HPDE6-E6E7 (cell line): ENCODE measurements at regions not wholly inside any gene's neighbourhood (a gene's known extent, or its start where the extent isn't known, plus 50 kb on each side); places are given as distances from the start of the nearest gene placed in this dataset.
A peak's percentile ranks its signal among the peaks of the same experiment; 100 is the strongest.
"Not testable (repeated sequence)": the region's sequence is repeated elsewhere in the genome, so short reads cannot be mapped to it uniquely, and the experiment has no call there.

ENCODE experiments used
- DNase-seq: peaks from one replicate; pipeline ENCODE4 v3.0.0; 2011; ENCODE audit warnings: missing footprints; ENCODE audit errors: extremely low spot score

GRCh38 chr6:92161953-92162352 is 1257.4 kb downstream of the EPHA7 start:
- DNase-seq, result no peak

DNA sequence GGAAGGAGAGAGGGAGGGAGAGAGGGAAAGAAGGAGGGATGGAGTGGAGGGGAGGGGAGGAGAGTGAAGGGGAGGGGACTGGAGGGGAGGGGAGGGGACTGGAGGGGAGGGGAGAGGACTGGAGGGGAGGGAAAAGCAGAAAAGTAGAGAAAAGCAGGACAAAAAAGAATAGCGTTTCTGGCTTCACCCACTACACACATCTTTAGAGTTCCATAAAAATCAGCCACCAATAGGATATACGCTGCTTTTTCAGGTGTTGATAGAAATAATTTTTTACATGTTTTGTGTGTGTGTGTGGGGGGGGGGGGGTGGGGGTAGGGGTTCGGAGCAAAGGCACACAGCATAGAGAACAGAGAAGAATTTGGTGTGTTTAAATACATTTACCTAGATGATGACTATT is 1259.1 kb downstream of the EPHA7 start:
- no peak for DNase-seq

GRCh38 chr6:92159046-92159445 is 1260.3 kb downstream of the EPHA7 start:
- no peak for DNase-seq

DNA sequence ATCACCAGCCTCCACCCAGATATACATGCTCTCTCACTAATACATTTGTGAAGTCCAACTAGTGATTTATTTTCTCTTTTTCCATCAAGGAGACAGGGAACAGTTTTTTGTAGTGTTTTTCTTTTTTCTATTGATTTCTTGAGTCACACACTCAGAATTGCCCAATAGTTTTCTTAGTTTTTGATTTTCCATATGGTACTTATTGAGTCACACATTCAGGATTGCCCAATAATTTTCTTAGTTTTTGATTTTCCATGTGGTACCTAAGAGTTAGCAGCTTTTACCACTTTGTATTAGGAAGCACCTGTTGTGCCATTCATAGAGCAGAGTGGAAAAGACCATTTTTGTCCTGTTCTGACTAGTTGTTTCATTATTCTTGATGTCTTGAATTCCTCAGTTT is 1268.8 kb downstream of the EPHA7 start:
- no peak for DNase-seq

- DNase-seq, result no peak
These were observed 1272.1 kb downstream of the EPHA7 start for GRCh38 chr6:92147246-92147645.

DNA sequence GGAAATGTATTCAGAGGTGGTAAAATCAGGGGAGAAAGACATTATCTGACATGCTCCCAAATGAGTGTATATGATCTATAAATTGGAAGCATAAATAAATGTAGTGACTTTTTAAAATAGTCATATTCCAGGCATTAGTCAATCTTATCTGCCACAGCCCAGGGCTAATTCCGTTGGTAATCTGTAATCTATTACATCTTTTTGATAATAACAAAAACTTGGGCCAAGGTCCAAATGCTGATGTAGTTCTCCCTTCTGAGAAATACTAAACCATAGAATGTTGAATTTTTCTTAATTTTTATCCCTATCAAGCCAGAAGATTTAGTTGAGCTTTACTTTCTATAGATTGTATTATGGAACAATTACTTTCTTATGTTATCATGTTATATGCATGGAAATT is 1279.8 kb downstream of the EPHA7 start:
- no peak for DNase-seq

DNA sequence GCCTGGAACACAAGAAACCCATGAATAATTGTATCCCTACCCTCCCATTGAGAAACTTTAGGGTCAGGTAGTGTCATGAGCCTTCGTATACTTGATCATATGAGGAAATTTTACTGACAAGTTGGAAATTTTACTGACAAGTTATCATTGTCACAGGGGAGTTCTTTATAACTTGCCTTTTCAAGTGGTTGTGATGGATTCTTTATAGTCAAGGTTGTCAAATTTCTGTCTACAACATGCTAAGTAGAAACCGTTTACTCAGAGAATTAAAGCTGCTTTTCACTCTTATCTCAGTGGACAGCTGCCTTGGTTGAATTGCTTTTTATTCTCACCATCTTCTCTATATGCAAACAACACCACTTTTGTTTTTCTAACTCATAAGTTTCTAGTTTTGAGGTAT is 1286.4 kb downstream of the EPHA7 start:
- DNase-seq, result no peak

GRCh38 chr6:92132457-92132856 is 1286.9 kb downstream of the EPHA7 start:
- DNase-seq, result peak; percentile 14

DNA sequence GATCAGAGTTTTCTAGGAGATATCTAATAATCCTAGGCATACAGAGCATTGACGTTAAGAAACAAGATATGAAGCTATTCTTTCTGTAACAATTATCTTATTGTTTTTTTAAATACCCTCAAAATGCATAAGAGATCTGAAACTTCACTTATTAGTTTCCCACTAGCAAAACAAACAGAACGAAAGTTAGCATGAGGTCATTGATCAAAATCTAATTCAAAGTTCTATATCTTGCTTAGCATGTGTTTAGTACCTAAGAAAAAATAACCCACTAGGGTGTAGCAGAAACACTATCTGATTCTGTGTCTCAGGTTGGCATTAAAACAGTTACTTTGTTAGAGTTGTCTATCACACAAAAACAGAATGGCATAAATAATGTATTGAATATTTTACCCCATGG is 1288.4 kb downstream of the EPHA7 start:
- no peak for DNase-seq

DNA sequence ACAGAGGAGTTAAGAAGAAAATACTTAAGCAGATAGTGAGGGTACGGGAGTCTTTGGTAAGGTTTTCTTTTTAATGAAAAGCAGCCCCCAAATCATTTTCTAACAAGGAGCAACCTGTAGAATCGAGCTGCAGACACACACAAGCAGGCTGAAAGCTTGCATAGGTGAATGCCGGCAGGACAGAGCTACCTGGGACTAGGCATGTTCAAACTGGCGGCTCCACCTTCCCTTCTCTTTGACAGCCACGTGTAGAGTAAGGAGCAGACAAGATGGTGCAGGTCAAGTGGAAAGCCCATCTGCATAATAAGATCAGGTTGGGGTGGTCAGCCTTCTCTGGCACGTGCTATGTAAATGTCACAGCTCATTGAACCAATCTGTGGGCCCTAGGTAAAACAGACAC is 1292.4 kb downstream of the EPHA7 start:
- no peak for DNase-seq

DNA sequence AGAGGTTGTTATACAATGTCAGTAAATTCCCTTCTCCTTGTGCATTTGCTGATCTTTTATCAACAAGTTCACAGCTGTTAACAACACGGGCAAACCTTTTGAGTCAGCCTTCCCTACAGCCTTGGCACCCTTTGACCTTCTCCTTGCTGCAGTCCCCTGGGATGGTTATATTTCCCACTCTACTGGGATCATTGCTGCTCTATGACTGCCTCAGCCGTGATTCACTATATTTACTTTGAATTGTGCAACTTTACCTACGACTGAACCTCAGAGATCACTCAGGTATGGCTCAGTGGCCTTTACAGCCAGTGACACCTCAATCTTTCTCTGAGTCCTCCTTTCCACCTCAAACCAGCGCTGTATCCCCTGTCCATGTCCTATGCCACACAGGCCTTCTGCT is 1293.3 kb downstream of the EPHA7 start:
- peak; percentile 60 for DNase-seq

GRCh38 chr6:92125681-92126080 is 1293.7 kb downstream of the EPHA7 start:
- DNase-seq, result no peak

DNA sequence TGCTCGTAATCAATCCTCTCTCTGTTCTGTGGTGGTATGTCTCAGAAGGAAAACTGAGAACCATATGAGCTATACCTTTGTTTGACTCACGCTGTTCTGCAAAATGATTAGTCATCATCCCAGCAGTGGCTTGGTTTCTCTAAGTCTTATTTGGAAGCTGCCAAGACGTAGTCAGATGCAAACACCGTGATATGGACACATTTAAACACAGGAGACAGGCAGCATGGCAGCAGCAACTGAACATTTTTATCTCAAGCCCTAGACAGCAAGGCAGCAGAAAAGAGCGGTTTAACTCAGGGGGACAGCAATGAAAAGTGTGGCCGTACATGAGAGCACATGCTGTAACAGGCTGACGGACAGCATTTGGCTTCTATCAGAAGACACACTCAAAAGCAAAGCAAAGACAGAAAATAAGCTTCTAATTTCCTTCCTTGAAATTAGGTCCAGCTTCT is 1295.1 kb downstream of the EPHA7 start:
- peak; percentile 41 for DNase-seq

DNA sequence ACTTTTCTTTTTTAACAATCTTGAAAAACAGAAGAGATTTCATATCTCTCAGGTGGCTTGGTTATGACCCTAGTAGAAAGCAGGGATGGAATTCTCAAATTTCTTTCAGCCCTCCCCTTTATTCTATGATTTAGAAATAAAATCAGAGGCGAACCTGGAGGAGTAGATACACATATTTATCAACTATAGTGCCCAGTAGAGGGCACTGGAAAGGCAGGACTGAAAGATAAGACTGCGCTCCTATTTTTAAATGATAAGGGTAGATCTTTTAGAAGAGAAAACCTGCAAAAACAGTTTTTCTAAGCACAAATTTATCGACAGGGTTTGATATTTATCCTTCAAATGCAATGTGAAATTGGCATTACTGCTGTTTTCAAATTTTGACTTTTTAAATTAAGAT is 1296.6 kb downstream of the EPHA7 start:
- no peak for DNase-seq

GRCh38 chr6:92121228-92121627 is 1298.1 kb downstream of the EPHA7 start:
- no peak for DNase-seq

DNA sequence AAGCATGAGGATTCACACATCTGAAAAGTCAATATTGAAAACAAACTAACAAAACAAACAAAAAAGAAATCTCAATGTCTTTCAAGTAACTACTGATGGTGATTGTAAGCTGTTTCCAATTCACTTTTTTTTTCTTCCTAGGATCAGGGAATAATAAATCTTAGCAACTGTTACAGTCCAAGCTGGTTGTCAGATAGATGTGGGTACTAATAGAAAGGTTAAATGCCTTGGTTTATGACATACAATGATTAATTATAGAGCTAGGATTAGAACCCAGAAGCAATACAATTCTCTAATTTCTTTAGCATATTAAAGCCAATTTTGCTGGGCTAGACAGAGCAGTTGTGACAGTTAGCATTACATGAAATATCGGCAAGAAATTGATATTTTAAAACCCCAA is 1301.6 kb downstream of the EPHA7 start:
- no peak for DNase-seq

DNA sequence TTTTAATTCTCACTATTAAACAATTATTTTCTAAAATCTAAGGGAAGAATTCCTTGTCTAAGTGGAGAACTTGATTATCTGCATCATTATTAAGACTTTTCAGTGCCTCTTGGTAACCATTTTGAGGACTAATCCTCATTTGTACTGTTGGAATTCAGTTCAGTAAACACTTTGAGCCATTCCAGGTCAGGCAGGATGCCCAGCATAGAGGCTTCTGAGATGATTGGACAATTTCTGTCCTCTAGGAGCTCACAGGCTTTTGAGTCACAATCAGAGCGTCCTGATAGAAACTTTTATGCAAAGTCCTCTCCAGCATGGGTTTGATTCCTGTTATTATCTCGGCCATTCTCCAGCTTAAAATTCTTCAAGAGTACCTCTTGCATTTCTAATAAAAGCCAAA is 1304.6 kb downstream of the EPHA7 start:
- DNase-seq, result no peak

DNA sequence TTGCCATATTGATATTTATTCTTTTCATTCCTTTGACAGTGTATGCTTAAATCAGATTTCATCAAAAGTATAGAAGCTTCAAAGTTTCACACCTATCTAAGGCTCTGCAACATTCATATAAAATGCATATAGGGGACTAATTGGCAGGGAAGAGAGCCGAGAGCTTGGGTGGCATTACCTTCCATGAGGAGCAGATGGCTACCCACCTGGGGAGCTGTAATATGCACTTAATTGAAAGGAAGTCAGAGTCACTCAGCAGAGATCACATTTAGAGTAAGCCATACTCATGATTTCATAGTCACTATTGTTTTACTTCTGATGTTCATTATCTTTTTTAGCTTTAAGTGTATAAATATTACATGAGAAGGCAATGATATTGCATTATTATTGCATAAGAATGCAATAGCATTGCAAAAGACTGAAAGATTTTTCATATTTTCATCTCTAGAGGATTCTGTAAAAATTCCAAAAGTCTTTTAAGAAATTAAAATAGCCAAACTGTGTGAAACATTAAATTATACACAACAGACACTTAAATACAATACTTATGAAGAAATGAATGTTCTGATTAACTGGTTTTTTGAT is 1305.2 kb downstream of the EPHA7 start:
- DNase-seq, result no peak

- no peak for DNase-seq
These were observed 1308.0 kb downstream of the EPHA7 start for GRCh38 chr6:92111386-92111785.

DNA sequence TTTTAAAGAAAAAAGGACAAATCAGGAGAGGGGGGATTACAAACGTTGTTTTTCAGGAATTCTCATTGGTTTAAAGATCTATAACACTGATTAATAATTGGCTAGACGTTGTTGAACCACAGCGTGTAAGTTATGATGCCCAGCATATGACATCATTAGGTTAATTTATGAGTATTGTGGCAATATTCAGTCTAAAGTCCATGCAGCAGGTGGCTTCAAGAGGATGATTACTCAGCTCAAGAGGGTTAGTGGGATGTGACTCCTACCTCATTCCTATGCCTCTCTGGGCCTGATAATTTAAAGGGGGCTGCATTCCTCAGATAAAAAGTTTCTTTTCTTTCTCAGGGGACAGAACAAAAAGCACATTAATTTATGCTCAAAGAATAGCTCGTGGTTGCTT is 1309.0 kb downstream of the EPHA7 start:
- DNase-seq, result no peak

DNA sequence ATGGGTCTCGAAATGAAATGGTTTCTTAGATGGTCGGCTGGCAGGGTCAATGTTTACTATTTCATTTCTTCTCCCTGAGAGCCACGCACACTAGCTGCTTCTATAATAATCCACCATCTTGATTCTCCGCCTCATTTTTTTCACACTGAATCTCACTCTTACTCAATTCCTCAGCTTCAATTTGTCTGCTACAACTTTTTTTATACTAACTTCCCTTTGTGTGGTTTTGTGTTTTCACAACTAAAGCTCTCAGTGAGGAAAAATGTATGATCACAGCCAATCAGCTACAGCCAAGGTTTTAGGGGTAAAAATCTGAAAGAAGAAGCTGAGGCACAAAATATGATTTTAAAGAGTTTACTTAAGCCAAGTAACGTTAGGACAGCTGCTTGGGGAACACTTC is 1309.4 kb downstream of the EPHA7 start:
- no peak for DNase-seq

- DNase-seq, result no peak
These were observed 1310.1 kb downstream of the EPHA7 start for GRCh38 chr6:92109256-92109655.

DNA sequence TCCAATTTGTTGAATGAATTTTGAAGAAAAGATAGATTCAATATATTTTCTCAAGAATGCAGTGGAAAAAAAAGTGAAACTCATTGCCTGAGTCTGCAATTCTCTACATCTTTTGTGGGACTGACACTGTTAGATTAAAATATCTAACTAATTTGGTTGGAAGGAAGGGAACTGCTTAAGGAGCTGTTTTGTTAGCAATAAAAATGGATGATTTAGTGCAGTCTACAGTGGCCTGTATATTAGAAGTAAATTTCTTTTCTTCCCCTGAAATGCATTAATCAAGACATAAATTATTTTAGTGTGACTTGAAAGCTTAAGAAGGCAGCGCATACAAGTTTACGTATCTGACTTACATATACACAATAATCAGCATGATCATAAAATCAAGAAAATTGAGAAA is 1332.6 kb downstream of the EPHA7 start:
- DNase-seq, result no peak

DNA sequence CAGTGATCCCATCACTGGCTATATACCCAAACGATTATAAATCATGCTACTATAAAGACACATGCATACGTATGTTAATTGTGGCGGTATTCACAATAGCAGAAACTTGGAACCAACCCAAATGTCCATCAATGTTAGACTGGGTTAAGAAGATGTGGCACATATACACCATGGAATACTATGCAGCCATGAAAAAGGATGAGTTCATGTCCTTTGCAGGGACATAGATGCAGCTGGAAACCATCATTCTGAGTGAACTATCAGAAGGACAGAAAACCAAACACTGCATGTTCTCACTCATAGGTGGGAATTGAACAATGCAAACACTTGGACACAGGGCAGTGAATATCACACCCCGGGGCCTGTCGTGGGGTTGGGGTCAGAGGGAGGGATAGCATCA is 1335.4 kb downstream of the EPHA7 start:
- DNase-seq, result not testable (repeated sequence)
